HCT116 (cell line): ENCODE measurements at regions not wholly inside any gene's neighbourhood (a gene's known extent, or its start where the extent isn't known, plus 50 kb on each side); places are given as distances from the start of the nearest gene placed in this dataset.

Source experiments
- POLR2AphosphoS5 ChIP-seq: IDR thresholded peaks from 2 replicates; pipeline ENCODE4 v1.6.1; 2011; ENCODE audit warnings: mild to moderate bottlenecking, low read depth, low read length, moderate library complexity
- TF ChIP-seq, protein P1 (sequence below): IDR thresholded peaks from 2 replicates; pipeline ENCODE4 v1.6.1; 2012
- TF ChIP-seq, protein P2 (sequence below), 3 experiments: fragments of 200-600 bp in 1 of 3; sonication (generic) in 1 of 3; IDR thresholded peaks in 2 of 3; conservative IDR thresholded peaks in 1 of 3; 2 replicates each; pipeline ENCODE4 v1.5.1; 2012 to 2017; ENCODE audit warnings: low read depth in 2 of 3, low read length in 2 of 3, antibody characterized with exemption in 1 of 3, borderline replicate concordance in 1 of 3, control low read depth in 1 of 3, mild to moderate bottlenecking in 1 of 3, mixed read lengths in 1 of 3, mixed run types in 1 of 3, moderate library complexity in 1 of 3; ENCODE audit not compliant: insufficient read depth in 1 of 3

DNA sequence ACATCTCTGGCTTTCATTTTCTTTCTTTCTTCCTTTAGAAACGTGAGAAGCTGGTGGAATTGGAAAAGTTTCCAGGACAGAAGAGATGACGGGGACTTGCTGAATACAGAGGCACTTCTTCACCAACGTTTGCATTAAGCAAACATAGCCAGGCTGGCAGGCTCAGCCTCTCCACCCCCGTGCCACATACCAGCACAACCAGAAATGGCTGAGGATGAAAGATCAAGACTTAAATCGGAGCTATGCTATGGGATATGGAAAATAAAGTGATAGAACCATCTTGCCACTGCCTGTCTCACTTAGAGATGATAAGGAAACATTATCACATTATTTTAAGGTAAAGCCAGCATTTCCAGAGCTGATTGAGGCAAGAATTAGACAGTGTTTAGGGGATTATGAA, 483.3 kb downstream of the BCL11A start:
- TF ChIP-seq POLR2AphosphoS5 = no peak
- TF ChIP-seq, protein P1, sequence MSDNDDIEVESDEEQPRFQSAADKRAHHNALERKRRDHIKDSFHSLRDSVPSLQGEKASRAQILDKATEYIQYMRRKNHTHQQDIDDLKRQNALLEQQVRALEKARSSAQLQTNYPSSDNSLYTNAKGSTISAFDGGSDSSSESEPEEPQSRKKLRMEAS = no peak
- TF ChIP-seq, protein P2, sequence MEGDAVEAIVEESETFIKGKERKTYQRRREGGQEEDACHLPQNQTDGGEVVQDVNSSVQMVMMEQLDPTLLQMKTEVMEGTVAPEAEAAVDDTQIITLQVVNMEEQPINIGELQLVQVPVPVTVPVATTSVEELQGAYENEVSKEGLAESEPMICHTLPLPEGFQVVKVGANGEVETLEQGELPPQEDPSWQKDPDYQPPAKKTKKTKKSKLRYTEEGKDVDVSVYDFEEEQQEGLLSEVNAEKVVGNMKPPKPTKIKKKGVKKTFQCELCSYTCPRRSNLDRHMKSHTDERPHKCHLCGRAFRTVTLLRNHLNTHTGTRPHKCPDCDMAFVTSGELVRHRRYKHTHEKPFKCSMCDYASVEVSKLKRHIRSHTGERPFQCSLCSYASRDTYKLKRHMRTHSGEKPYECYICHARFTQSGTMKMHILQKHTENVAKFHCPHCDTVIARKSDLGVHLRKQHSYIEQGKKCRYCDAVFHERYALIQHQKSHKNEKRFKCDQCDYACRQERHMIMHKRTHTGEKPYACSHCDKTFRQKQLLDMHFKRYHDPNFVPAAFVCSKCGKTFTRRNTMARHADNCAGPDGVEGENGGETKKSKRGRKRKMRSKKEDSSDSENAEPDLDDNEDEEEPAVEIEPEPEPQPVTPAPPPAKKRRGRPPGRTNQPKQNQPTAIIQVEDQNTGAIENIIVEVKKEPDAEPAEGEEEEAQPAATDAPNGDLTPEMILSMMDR (IDR thresholded peaks at IDR 0.05 in 2 of 3, conservative IDR thresholded peaks at IDR 0.05 in 1 of 3; ENCODE audit: borderline replicate concordance in 1 of 3, insufficient read depth in 1 of 3, low read depth in 2 of 3, low read length in 2 of 3) = no peak
